Amygdala (tissue), 56 donors: ENCODE measurements at regions not wholly inside any gene's neighbourhood (a gene's known extent, or its start where the extent isn't known, plus 50 kb on each side); places are given as distances from the start of the nearest gene placed in this dataset.

Source experiments
- DNase-seq, 56 donors: peaks; one replicate each; lab custom pipeline; 2025; lab: John Stamatoyannopoulos, UW

DNA sequence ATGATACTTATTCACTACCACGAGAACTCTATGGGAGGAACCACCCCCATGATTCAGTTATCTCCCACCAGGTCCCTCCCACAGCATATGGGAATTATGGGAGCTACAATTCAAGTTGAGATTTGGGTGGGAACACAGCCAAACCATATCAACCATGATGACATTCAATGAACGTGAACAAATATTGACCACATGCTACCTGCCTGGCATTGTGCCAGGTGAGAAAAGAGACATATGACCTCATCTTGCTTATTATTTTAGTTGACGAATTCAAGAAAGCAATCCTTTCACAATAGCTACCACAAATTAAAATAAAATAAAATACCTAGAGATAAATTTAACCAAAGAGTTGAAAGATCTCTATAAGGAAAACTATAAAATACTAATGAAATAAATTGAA, 286.5 kb upstream of the CRIM1 start:
- DNase-seq: no peak

DNA sequence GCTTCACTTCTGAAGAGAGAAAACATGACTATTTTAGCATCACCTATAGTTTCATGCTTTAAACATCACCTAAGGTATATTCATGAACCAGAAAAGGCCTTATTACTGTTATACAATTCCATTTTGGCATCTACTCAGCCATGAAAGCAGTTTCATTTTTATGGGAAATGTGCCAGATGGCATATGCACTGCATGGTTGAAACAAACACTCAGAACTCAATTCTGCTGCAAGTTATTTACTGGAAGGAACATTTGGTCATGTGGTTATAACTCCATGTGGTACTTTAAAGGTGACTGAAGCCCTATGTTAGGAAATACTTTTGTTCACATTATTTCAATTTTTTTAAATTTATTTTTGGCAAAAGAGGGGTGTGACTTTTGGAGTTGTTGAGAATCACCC, 287.5 kb upstream of the CRIM1 start:
- DNase-seq: no peak

- DNase-seq: no peak
These were observed 295.4 kb upstream of the CRIM1 start for GRCh38 chr2:36060133-36060532.

GRCh38 chr2:36059691-36060090, 295.9 kb upstream of the CRIM1 start:
- no peak for DNase-seq

- no peak for DNase-seq
These were observed 296.6 kb upstream of the CRIM1 start for GRCh38 chr2:36058953-36059352.

DNA sequence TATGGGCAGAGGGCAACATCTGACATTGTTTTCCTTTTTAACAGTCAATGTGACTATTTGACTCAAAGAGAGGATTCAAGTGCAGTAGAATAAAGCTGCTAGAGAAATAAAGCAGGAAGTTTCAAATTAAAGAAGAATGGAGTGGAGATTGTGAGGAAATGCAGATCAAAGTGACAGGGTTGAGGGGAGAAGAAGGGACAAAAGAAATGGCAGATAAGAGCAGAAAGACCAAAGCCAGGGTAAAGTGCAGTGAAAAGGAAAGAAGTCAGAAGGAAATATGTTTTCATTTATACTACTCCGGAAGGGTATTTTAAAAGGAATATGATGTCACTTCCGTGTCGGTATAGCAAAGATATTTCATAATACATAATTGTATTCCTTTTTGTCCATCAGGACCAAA, 297.5 kb upstream of the CRIM1 start:
- no peak for DNase-seq

- DNase-seq: no peak
These were observed 302.8 kb upstream of the CRIM1 start for GRCh38 chr2:36052819-36053218.

DNA sequence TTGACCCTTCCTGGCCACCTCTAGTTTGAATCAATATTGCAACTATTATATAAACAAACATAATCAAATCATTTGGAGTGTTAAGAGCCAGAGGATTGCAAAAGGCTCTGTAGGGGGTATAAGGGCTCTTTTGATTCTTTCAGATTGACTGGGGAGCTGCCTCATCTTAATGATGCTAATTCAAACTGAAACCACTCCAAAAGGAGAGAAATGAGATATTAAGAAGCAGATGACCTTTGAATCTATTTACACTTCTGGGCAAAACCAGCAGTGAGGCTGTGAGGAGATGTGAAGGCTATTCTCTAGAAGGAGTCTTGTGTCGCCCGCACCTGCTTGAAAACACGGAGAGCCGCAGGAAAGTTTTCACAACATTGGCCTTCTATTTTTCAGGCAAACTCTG, 311.2 kb upstream of the CRIM1 start:
- no peak for DNase-seq

DNA sequence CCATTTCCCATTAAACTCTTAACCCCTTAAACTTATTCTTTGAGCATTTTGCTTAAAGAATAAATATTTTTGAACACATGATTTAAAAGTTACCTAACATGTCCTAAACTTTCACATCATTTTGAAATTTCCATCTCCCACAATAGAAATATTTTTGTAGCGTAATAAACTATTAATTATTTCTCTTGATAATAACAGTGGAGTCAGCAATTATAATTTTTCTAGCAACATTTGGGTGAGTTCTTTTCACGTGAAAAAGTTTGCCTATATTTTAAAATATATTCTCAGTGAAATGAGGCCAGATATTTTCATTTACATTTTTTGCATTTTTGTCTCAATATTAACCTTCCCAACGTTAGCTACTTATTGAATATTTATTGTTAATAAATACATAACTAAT, 320.4 kb upstream of the CRIM1 start:
- no peak for DNase-seq

GRCh38 chr2:36032046-36032445, 323.5 kb upstream of the CRIM1 start:
- DNase-seq: no peak

DNA sequence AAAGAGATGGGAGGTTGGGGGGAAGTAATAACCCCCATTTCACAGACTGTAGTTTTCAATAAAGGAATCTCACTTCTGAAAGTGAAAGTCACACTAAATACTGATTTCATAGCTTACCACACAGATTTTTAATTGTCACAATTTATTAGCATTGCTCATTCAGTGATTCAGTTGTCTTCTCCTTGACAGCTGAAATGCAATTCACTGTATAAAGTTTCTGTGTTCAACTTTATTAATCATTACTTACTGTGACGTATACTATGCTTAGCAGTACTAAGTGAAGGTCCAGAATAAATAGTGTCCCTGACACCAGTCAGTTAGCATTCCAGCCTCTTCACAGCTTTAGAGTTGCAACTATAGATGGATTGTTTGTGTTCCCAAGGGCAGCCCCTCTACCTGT, 324.1 kb upstream of the CRIM1 start:
- DNase-seq: no peak

- DNase-seq: no peak
These were observed 328.0 kb upstream of the CRIM1 start for GRCh38 chr2:36027616-36028015.

DNA sequence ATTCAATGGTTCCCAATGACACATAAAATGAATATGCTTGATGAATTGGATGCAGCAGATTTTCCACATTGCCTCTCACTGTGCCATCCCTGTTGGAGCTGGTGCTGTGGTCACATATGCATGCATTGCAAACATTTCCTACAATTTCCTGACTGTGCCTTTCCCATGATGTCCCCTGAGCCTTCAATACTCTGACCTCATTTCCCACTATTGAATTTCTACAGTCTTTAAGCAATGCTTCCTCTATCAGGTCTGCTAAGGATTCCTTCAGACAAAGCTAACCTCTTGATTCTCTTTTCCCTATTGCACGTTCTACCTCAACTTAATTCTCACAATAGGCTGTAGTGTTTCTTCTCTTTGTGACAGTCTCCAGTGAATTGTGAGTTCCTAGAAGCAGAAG, 342.5 kb upstream of the CRIM1 start:
- DNase-seq: no peak

DNA sequence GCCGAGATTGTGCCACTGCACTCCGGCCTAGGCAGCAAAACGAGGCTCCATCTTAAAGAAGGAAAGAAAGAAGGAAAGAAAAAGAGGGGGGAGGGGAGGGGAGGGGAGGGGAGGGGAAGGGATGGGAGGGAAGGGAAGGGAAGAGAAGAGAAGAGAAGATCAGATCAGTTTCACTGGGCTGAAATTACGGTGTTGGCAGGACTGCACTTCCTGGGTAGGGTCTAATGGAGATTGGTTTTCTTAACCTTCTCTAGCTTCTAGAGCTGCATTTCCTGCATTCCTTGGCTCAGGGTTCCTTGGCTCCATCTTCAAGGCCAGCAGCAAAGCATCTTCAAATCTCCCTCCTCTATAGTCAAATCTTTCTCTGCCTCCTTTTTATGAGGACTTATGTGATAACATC, 349.1 kb upstream of the CRIM1 start:
- DNase-seq: no peak

DNA sequence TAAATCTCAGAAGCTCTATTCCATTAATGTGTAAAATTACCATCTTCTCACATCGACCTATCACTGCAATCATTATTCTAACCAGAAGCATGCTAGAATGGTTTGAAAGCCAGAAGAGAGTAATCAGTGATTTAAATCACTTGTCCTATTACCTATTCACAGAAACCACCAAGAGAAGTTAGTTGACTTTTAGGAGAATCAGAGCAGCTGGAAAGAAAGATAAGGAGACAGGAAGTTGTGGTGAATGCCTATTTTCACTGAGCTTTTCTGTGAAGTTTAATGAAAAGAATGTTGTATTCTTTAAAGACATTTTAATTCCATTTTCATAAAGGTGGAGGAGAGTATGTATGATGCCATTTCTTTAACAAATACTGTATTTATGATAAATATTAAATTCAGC, 352.6 kb upstream of the CRIM1 start:
- no peak for DNase-seq

- DNase-seq: no peak
These were observed 358.1 kb upstream of the CRIM1 start for GRCh38 chr2:35997488-35997887.

DNA sequence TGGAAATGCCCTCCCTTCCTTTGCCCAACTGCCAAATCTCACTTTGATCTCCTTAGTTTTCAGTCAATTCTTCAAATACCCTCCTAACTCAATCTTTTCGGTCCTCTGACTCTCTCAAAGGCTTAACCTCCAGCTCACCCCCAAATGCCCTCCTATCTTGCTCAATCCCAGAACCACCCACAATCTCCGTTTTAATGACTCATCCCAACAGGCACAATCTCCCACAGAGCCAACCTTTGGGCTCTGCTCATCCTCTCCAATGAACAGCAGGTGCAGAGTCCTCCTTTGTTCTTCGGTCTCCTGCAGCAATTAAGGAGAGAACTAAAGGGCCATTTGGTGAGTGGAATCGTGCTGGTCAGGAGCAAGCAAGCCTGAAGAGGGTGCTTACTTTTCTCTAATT, 366.1 kb upstream of the CRIM1 start:
- no peak for DNase-seq

GRCh38 chr2:35989040-35989439, 366.5 kb upstream of the CRIM1 start:
- no peak for DNase-seq

GRCh38 chr2:35986871-35987270, 368.7 kb upstream of the CRIM1 start:
- no peak for DNase-seq

DNA sequence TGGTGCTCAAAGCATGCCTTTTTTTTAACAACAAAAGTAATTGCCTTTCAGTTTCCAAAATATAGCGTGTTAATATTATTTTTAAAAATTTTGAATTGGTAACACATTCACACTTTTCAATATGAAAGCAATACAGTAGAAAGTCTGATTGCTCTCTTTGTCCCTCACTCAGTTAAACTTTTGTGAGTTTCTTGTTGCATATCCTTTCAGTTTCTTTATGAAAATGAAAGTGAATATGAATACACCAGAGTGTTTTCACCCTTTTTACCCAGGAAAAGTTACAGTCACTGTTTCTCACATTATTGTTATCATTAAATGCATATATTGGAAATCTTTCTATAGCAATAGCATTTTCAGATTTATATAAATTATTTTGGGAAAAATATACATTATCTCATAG, 377.4 kb upstream of the CRIM1 start:
- DNase-seq: no peak

GRCh38 chr2:35976611-35977010, 379.0 kb upstream of the CRIM1 start:
- DNase-seq: no peak

GRCh38 chr2:35973737-35974132, 381.8 kb upstream of the CRIM1 start:
- DNase-seq: peak in 1 of 56 donors; percentile 23

GRCh38 chr2:35973132-35973736, 382.3 kb upstream of the CRIM1 start:
- DNase-seq: peak in 6 of 56 donors; percentile 0 to 28 (median 4)
